HG03103 (cell line): ENCODE measurements at regions not wholly inside any gene's neighbourhood (a gene's known extent, or its start where the extent isn't known, plus 50 kb on each side); places are given as distances from the start of the nearest gene placed in this dataset.
"Not testable (repeated sequence)": the region's sequence is repeated elsewhere in the genome, so short reads cannot be mapped to it uniquely, and the experiment has no call there.

Source experiments
- ATAC-seq: cut with Tn5 transposase; IDR thresholded peaks from one replicate; pipeline ENCODE4 v1.9.1; 2021; ENCODE audit warnings: low read depth; ENCODE audit not compliant: unreplicated experiment

GRCh38 chr13:89383891-89384290, 1712.7 kb downstream of the SLITRK5 start:
- ATAC-seq: no peak

- no peak for ATAC-seq
Measured at GRCh38 chr13:89393758-89394304, 1722.7 kb downstream of the SLITRK5 start.

GRCh38 chr13:89401264-89401675, 1730.1 kb downstream of the SLITRK5 start:
- no peak for ATAC-seq

GRCh38 chr13:89402211-89402610, 1731.0 kb downstream of the SLITRK5 start:
- no peak for ATAC-seq

GRCh38 chr13:89406096-89406495, 1734.9 kb downstream of the SLITRK5 start:
- not testable (repeated sequence) for ATAC-seq

GRCh38 chr13:89407357-89407756, 1736.2 kb downstream of the SLITRK5 start:
- ATAC-seq: no peak

GRCh38 chr13:89432997-89433396, 1761.8 kb downstream of the SLITRK5 start:
- no peak for ATAC-seq

GRCh38 chr13:89434624-89435023, 1763.5 kb downstream of the SLITRK5 start:
- ATAC-seq: not testable (repeated sequence)

- ATAC-seq: no peak
Measured at GRCh38 chr13:89454681-89455080, 1783.5 kb downstream of the SLITRK5 start.

- no peak for ATAC-seq
Measured at GRCh38 chr13:89455225-89455624, 1784.1 kb downstream of the SLITRK5 start.

- ATAC-seq: no peak
Measured at GRCh38 chr13:89455741-89456140, 1784.6 kb downstream of the SLITRK5 start.

GRCh38 chr13:89457977-89458376, 1786.8 kb downstream of the SLITRK5 start:
- no peak for ATAC-seq

- ATAC-seq: no peak
Measured at GRCh38 chr13:89458456-89458855, 1787.3 kb downstream of the SLITRK5 start.

- not testable (repeated sequence) for ATAC-seq
Measured at GRCh38 chr13:89460895-89461294, 1789.7 kb downstream of the SLITRK5 start.

GRCh38 chr13:89465366-89465765, 1794.2 kb downstream of the SLITRK5 start:
- ATAC-seq: no peak

GRCh38 chr13:89468081-89468480, 1796.9 kb downstream of the SLITRK5 start:
- no peak for ATAC-seq

- ATAC-seq: no peak
Measured at GRCh38 chr13:89470901-89471300, 1799.7 kb downstream of the SLITRK5 start.

- no peak for ATAC-seq
Measured at GRCh38 chr13:89474432-89474831, 1803.3 kb downstream of the SLITRK5 start.

GRCh38 chr13:89486065-89486464, 1814.9 kb downstream of the SLITRK5 start:
- no peak for ATAC-seq

GRCh38 chr13:89486709-89487108, 1815.5 kb downstream of the SLITRK5 start:
- ATAC-seq: no peak

GRCh38 chr13:89490661-89491060, 1819.5 kb downstream of the SLITRK5 start:
- no peak for ATAC-seq

GRCh38 chr13:89496478-89496877, 1825.3 kb downstream of the SLITRK5 start:
- no peak for ATAC-seq

GRCh38 chr13:89497658-89498057, 1826.5 kb downstream of the SLITRK5 start:
- no peak for ATAC-seq
